ENCODE measurements at regions not wholly inside any gene's neighbourhood (a gene's known extent, or its start where the extent isn't known, plus 50 kb on each side); places are given as distances from the start of the nearest gene placed in this dataset.

DNA sequence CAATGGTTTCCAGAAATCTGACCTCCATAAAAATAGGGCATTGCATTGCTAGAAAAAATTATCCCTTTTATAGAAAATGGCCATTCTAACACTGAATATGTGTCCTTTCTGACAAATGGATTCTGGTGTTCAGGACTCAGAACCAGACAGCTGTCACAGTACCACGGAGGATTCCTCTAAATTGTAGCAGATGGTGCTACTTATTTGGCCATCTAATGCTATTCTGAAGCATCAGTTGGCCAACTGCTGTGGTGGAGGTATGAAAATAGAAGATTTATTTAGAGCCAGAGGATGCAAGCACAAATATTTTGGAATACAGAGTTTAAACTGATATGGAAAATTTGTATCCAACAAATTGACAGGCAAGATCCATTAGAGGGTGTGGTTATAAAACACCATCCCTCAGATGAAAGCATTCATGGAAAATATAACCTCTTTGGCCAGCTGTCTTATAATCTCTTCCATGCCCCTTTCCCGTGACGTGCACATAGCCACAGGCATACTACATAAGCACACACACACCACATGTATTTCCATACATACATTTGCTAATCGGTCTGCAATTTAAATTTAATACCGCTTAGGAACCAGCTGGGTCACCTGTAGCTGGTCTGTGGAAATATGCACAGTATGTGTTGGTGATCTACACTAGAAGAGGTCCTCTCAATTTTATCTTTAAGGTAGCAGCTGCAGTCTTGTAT lies 302.7 kb upstream of the KCNMB2 start:
- H3K27ac Mint-ChIP-seq, result no peak overlapping the region
- H3K27me3 Mint-ChIP-seq, result peaks cover 6% of the 10 kb centered on the region
- no peaks in the 10 kb centered on the region for H3K36me3 Mint-ChIP-seq (ENCODE audit: low read depth)
- no peaks in the 10 kb centered on the region for H3K4me1 Mint-ChIP-seq
- H3K4me3 Mint-ChIP-seq, result no peak overlapping the region
- H3K9me3 Mint-ChIP-seq, result no peaks in the 10 kb centered on the region
- no peak for ATAC-seq (replicated peaks)

GRCh38 chr3:178236555-178237277 lies 299.5 kb upstream of the KCNMB2 start:
- ATAC-seq (replicated peaks), result no peak
- H3K36me3 Mint-ChIP-seq (ENCODE audit: low read depth), result no peaks in the 10 kb centered on the region
- no peaks in the 10 kb centered on the region for H3K4me1 Mint-ChIP-seq
- H3K4me3 Mint-ChIP-seq, result no peak overlapping the region
- H3K27ac Mint-ChIP-seq, result no peak overlapping the region
- no peaks in the 10 kb centered on the region for H3K9me3 Mint-ChIP-seq
- peaks cover 3% of the 10 kb centered on the region for H3K27me3 Mint-ChIP-seq

DNA sequence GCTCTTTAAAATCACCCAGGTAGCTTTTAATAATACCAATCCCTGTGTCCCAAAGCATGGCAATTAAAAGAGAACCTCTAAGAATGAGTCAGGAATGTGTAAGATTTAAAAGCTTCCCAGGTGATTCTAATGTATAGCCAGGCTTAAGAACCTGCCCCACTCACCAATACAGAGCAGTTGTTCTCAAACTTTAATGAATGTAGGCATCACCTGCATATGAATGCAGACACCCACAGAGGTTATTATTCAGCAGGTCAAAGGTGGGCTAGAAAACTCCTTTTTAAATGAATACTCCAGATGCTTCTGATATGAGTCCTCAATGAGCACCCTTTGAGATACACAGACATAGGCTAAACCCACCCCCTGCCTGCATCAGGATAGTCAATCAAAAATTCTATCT lies 298.1 kb upstream of the KCNMB2 start:
- Mint-ChIP-seq H3K27me3 (peaks cover 3% of the 10 kb centered on the region), H3K27ac (no peak overlapping the region), H3K4me3 (no peak overlapping the region), H3K36me3 (ENCODE audit: low read depth) (no peaks in the 10 kb centered on the region), H3K9me3 (no peaks in the 10 kb centered on the region), H3K4me1 (no peaks in the 10 kb centered on the region)
- ATAC-seq (replicated peaks), result no peak

DNA sequence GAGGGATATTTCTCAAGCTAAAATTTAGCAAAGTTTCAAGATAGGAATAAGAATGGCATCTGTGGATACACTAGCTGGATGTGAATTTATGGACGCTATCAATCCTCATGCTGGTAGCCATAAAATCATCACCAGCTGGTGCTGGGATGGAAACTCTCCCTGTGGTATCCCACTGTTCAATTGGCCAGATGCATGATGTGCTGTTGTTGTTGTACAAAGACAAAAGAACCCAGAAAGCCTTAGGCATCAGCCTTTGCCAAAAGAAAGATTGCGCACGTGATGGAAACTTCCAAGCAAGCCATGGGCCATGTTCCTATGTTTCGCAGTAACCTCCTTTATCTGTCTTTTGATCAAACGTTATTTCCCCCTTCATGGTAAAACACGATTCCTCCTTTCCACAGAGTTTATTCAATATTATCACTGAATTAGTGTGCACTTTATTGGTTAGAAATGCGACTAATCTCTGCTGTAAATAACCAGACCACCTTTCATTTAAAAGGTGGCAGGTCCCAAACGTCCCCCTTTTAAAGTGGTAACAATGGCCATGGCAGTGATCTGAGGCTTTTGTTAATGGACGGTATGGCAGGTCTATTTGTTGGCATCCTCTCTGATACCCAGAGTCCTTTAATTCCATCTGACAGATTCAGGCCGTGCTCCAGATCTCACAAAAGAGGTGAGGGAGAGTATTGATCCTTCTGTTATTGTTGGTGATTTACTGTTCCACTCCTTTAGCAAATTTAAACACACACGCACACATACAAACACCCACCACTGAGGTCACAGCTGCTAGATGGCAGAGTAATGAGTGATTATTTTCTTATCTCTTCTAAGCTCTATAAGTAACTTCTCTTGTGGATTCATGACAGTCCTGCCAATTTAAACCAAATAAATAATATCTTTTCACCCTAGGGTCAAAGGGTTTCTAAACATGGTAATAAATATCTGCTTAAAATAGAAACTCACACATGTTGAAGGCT lies 291.2 kb upstream of the KCNMB2 start:
- H3K4me3 Mint-ChIP-seq, result no peak overlapping the region
- no peaks in the 10 kb centered on the region for H3K4me1 Mint-ChIP-seq
- no peaks in the 10 kb centered on the region for H3K36me3 Mint-ChIP-seq (ENCODE audit: low read depth)
- H3K9me3 Mint-ChIP-seq, result no peaks in the 10 kb centered on the region
- no peak for ATAC-seq (replicated peaks)
- no peak overlapping the region for H3K27ac Mint-ChIP-seq
- no peaks in the 10 kb centered on the region for H3K27me3 Mint-ChIP-seq

DNA sequence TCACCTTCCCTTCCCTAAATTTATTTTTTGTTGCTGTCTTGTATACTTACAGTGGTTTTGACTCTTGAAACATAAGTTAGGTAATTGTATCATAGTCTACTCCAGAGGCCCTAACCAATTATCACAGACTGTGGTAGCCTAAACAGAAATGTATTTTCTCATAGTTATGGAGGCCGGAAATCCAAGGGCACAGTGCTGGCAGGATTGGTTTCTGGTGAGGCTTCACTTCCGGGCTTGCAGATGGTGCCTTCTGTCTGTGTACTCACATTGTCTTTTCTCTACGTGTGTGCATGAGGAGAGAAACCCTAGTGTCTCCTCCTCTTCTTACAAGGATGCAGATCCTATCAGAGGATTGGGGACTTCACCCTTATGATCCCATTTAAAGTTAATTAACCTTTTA lies 290.2 kb upstream of the KCNMB2 start:
- no peak for ATAC-seq (replicated peaks)
- H3K4me1 Mint-ChIP-seq, result no peaks in the 10 kb centered on the region
- no peak overlapping the region for H3K27ac Mint-ChIP-seq
- no peaks in the 10 kb centered on the region for H3K36me3 Mint-ChIP-seq (ENCODE audit: low read depth)
- H3K9me3 Mint-ChIP-seq, result no peaks in the 10 kb centered on the region
- H3K27me3 Mint-ChIP-seq, result peaks cover 3% of the 10 kb centered on the region
- no peak overlapping the region for H3K4me3 Mint-ChIP-seq

- Mint-ChIP-seq H3K27me3 (peaks cover 7% of the 10 kb centered on the region), H3K36me3 (ENCODE audit: low read depth) (no peaks in the 10 kb centered on the region), H3K9me3 (no peaks in the 10 kb centered on the region)
Measured at GRCh38 chr3:178255315-178255714, 280.9 kb upstream of the KCNMB2 start.

DNA sequence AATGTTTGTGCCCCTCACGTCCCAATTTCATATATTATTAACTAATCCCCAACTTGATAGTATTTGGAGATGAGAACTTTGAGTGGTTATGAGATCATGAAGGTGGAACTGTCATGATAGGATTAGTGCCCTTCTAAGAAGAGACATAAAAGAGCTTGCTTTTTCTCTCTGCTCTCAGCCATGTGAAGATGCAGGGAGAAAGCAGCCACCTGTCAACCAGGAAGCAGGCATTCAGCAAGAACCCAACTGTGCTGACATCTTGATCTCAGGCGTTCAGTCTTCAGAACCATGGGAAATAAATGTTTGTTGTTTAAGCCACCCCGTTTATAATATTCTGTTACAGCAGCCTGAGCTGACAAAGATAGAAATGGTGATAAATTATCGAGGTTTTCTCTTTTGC lies 278.7 kb upstream of the KCNMB2 start:
- H3K27me3 Mint-ChIP-seq, result peaks cover 6% of the 10 kb centered on the region
- no peak overlapping the region for H3K27ac Mint-ChIP-seq
- H3K36me3 Mint-ChIP-seq (ENCODE audit: low read depth), result no peaks in the 10 kb centered on the region
- H3K4me3 Mint-ChIP-seq, result no peak overlapping the region
- no peak for ATAC-seq (replicated peaks)
- H3K4me1 Mint-ChIP-seq, result no peaks in the 10 kb centered on the region
- no peaks in the 10 kb centered on the region for H3K9me3 Mint-ChIP-seq

More at GRCh38 chr3:178255315-178255714, 280.9 kb upstream of the KCNMB2 start:
- Mint-ChIP-seq H3K4me3 (no peak overlapping the region), H3K27ac (no peak overlapping the region), H3K4me1 (no peaks in the 10 kb centered on the region)
- no peak for ATAC-seq (replicated peaks)

DNA sequence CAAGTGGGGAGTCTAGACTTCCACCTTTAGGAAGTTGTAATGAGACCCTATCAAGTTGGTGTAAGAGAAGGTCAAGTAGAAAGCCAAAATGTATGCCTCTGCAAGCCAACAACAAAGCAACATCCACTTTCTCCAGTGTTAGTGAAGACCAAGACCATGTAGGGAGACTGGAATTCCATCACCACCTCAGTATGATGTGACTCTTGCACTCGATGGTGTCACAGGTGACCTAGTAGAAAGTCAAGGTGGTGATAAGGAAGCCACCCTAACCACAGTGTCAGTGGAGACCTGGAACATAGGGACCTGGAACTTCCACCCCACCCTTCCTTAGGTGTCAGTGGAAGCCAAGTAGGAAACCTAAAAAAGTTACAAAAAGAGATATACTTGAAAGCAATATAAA lies 278.1 kb upstream of the KCNMB2 start:
- H3K9me3 Mint-ChIP-seq, result no peaks in the 10 kb centered on the region
- H3K27me3 Mint-ChIP-seq, result peaks cover 3% of the 10 kb centered on the region
- H3K4me1 Mint-ChIP-seq, result no peaks in the 10 kb centered on the region
- H3K27ac Mint-ChIP-seq, result no peak overlapping the region
- H3K36me3 Mint-ChIP-seq (ENCODE audit: low read depth), result no peaks in the 10 kb centered on the region
- H3K4me3 Mint-ChIP-seq, result no peak overlapping the region
- no peak for ATAC-seq (replicated peaks)

DNA sequence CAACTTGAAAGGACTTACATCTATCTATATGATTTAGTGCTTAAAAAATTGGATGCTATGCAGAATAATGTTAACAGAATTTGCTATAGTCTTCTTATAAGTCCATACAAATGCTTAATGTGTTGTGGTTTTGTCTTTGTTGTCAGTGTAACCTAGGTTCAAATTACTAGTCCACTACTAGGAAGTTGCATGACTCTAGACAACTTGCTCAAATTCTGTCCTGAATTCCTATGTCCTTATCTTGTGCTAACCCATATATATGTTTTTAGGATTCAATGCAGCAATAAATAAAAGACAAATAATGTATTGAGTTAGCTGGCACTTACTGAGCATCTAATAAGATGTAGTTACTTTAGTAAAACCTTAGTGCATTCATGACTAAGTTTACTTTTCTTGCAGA lies 276.5 kb upstream of the KCNMB2 start:
- Mint-ChIP-seq H3K9me3 (no peaks in the 10 kb centered on the region), H3K27me3 (no peaks in the 10 kb centered on the region), H3K36me3 (ENCODE audit: low read depth) (no peaks in the 10 kb centered on the region), H3K4me1 (no peaks in the 10 kb centered on the region), H3K27ac (no peak overlapping the region), H3K4me3 (no peak overlapping the region)
- no peak for ATAC-seq (replicated peaks)

GRCh38 chr3:178260887-178261565 lies 275.2 kb upstream of the KCNMB2 start:
- no peaks in the 10 kb centered on the region for H3K36me3 Mint-ChIP-seq (ENCODE audit: low read depth)
- no peak overlapping the region for H3K27ac Mint-ChIP-seq
- H3K27me3 Mint-ChIP-seq, result no peaks in the 10 kb centered on the region
- ATAC-seq (replicated peaks), result no peak
- no peak overlapping the region for H3K4me3 Mint-ChIP-seq
- H3K9me3 Mint-ChIP-seq, result no peaks in the 10 kb centered on the region
- H3K4me1 Mint-ChIP-seq, result no peaks in the 10 kb centered on the region

DNA sequence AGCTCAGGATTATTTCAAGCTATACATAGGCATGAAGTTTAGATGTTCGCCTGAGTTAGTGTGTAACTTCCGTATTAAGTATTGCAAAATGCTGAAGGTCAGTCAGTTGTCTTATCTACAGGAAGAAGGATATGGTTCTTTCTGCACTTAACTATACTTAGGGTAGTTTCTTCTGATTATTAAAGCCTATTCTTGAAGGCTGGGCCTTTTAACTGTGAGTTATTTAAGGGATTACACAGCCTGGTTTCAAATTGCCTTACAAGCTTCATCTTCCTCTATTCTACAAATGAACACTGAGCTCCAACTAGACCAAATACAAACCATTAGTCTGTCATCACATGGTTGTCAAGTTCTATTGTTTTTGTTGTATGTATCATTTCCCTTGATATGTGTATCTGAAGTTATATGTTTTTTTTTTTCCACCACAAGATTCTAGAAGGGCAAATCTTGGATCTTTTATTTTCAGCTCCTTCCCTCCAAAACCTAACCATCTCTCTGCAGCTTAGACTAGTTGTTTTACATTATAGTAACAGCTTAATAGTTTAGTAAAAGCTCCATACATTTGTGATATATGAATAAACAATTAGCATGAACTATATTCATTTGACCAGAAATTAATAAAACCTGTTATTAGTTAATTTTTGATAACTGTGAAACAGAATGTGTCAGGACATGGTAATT lies 272.9 kb upstream of the KCNMB2 start:
- no peak for ATAC-seq (replicated peaks)
- no peak overlapping the region for H3K4me3 Mint-ChIP-seq
- H3K36me3 Mint-ChIP-seq (ENCODE audit: low read depth), result no peaks in the 10 kb centered on the region
- no peaks in the 10 kb centered on the region for H3K9me3 Mint-ChIP-seq
- H3K4me1 Mint-ChIP-seq, result no peaks in the 10 kb centered on the region
- H3K27me3 Mint-ChIP-seq, result peaks cover under 1% of the 10 kb centered on the region
- H3K27ac Mint-ChIP-seq, result no peak overlapping the region

DNA sequence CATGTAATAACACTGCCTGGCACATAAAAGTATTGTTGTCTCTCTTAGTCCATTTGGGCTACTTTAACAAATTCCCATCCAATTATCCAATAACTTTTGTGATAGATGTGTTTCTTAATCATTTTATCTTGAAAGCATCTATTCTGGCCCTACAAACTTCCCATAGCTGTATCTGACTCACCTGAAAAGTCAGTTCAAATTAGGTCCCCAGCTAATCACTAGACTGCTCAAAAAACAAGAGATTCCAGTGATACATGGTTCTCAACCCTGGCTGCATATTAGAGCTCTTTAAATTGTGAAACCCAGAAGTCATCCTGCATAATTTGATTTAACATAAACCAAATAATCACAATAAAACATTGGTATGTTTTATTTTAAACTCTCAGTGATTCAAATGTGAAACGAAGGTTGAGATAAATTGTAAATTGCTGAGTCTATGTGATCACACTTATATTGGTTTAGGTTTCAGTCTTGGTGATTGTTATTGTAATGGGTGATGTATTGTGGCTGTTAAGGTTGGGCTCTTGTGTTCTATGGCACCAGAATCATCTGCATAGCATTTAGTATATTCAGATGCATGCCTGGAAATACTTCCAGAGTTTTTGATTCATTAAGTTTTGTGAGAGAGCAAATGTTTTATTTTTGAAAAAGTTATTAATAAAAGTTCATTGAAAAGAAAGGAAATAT lies 268.9 kb upstream of the KCNMB2 start:
- ATAC-seq (replicated peaks), result no peak
- Mint-ChIP-seq H3K36me3 (ENCODE audit: low read depth) (no peaks in the 10 kb centered on the region), H3K4me1 (no peaks in the 10 kb centered on the region), H3K27me3 (peaks cover 11% of the 10 kb centered on the region), H3K4me3 (no peak overlapping the region), H3K27ac (no peak overlapping the region), H3K9me3 (no peaks in the 10 kb centered on the region)

- no peaks in the 10 kb centered on the region for H3K36me3 Mint-ChIP-seq (ENCODE audit: low read depth)
- H3K4me1 Mint-ChIP-seq, result no peaks in the 10 kb centered on the region
- peaks cover 15% of the 10 kb centered on the region for H3K27me3 Mint-ChIP-seq
- H3K27ac Mint-ChIP-seq, result no peak overlapping the region
- H3K9me3 Mint-ChIP-seq, result no peaks in the 10 kb centered on the region
- ATAC-seq (replicated peaks), result no peak
- H3K4me3 Mint-ChIP-seq, result no peak overlapping the region
Measured at GRCh38 chr3:178270838-178271237, 265.4 kb upstream of the KCNMB2 start.
